ENCODE measurements at regions not wholly inside any gene's neighbourhood (a gene's known extent, or its start where the extent isn't known, plus 50 kb on each side); places are given as distances from the start of the nearest gene placed in this dataset.

GRCh38 chr7:114082642-114083165, 163.9 kb upstream of the PPP1R3A start:
- no peak for TF ChIP-seq FOXM1 (IDR thresholded peaks at IDR 0.05; ENCODE audit: borderline replicate concordance, low read depth)
- no peak for TF ChIP-seq TEAD4 (IDR thresholded peaks at IDR 0.05)
- TF ChIP-seq, protein P1, sequence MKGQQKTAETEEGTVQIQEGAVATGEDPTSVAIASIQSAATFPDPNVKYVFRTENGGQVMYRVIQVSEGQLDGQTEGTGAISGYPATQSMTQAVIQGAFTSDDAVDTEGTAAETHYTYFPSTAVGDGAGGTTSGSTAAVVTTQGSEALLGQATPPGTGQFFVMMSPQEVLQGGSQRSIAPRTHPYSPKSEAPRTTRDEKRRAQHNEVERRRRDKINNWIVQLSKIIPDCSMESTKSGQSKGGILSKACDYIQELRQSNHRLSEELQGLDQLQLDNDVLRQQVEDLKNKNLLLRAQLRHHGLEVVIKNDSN (IDR thresholded peaks at IDR 0.05): no peak
- TF ChIP-seq TAF1 (IDR thresholded peaks at IDR 0.05; ENCODE audit: low read depth): no peak
- TF ChIP-seq ZBTB7A (IDR thresholded peaks at IDR 0.05; ENCODE audit: low read depth): no peak
- TF ChIP-seq NFIC (IDR thresholded peaks at IDR 0.05): no peak
- TF ChIP-seq MAX (IDR thresholded peaks at IDR 0.05): no peak
- no peak for TF ChIP-seq RAD21 (IDR thresholded peaks at IDR 0.05; ENCODE audit: low read depth)
- TF ChIP-seq TCF12 (IDR thresholded peaks at IDR 0.05; ENCODE audit: low read depth): no peak
- TF ChIP-seq REST (IDR thresholded peaks at IDR 0.05; ENCODE audit: low read depth): no peak
- TF ChIP-seq CREB1 (IDR thresholded peaks at IDR 0.05; ENCODE audit: low read depth): no peak
- TF ChIP-seq EGR1 (IDR thresholded peaks at IDR 0.05): no peak
- TF ChIP-seq CEBPB (IDR thresholded peaks at IDR 0.05): no peak

DNA sequence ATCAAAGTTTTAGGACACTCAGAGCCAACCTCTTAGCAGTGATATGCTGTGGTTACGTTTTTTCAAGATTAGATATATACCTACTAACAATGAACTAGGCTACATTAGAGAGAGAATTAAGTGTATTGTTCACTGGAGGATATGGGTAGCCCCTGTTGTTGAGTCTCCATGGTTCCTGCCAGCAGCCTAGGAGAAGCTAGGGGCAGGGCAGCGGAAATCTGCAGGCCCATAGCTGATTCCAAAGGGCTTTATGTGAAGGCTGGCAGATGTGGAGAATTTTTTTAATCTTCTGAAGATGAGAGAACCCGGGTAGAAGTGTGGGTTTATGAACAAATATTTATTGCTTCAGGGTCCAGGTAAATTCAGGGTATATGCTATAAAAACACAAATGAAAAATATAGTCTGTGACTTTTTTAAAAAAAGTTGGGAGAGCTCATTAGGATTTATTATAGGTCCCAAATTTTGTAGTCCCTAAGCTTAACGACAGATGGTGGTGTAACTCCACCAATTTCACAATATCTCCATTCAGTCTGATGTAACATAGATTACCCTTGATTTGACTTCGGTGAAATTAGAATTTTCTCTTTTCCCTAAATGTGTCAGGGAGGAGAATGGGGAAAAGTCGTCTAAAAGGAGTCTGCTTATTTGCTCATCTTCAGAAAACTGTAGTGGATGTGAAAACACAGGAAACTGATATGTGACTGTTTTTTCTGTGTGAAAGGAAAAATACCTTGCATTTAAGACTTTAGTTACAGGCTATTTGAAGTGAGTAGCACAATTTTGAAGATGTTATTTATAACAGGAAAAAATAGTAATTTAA, 163.0 kb upstream of the PPP1R3A start:
- peak; percentile 72 for TF ChIP-seq RAD21 (IDR thresholded peaks at IDR 0.05; ENCODE audit: low read depth)
- no peak for TF ChIP-seq FOXM1 (IDR thresholded peaks at IDR 0.05; ENCODE audit: borderline replicate concordance, low read depth)
- TF ChIP-seq CEBPB (IDR thresholded peaks at IDR 0.05): peak; percentile 31; the same call in 1 of the 2 replicates

DNA sequence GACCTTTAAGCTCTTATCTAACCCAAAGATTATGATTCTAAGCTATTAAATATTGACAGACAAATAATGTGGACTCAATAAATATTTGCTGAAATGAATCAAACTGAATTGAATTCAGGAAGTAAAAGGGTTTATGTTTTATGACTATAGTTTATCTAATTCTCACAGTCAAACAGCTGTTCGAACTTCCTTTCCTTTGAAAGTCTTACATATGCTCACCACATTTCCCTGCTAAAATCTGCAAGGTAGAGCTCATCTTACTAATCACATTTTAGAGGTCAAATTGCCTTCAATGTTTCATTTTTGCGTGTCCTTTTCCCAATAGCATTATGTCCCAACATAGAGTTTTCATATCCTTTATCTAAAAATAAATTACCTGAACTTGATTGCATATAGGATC, 154.9 kb upstream of the PPP1R3A start:
- TF ChIP-seq, protein P1 (IDR thresholded peaks at IDR 0.05): no peak
- TF ChIP-seq RAD21 (IDR thresholded peaks at IDR 0.05; ENCODE audit: low read depth): no peak
- no peak for TF ChIP-seq ZBTB7A (IDR thresholded peaks at IDR 0.05; ENCODE audit: low read depth)
- TF ChIP-seq EGR1 (IDR thresholded peaks at IDR 0.05): no peak
- no peak for TF ChIP-seq REST (IDR thresholded peaks at IDR 0.05; ENCODE audit: low read depth)
- TF ChIP-seq YY1 (IDR thresholded peaks at IDR 0.05; ENCODE audit: low read depth): no peak
- no peak for TF ChIP-seq TCF12 (IDR thresholded peaks at IDR 0.05; ENCODE audit: low read depth)
- no peak for TF ChIP-seq NFIC (IDR thresholded peaks at IDR 0.05)
- no peak for TF ChIP-seq CEBPB (IDR thresholded peaks at IDR 0.05)
- TF ChIP-seq CREB1 (IDR thresholded peaks at IDR 0.05; ENCODE audit: low read depth): no peak

GRCh38 chr7:114070246-114070645, 151.4 kb upstream of the PPP1R3A start:
- TF ChIP-seq CEBPB (IDR thresholded peaks at IDR 0.05) (peak; percentile 47; the same call in 1 of the 2 replicates), NFIC (IDR thresholded peaks at IDR 0.05) (no peak), RAD21 (IDR thresholded peaks at IDR 0.05; ENCODE audit: low read depth) (no peak), REST (IDR thresholded peaks at IDR 0.05; ENCODE audit: low read depth) (no peak), MAX (IDR thresholded peaks at IDR 0.05) (no peak), TAF1 (IDR thresholded peaks at IDR 0.05; ENCODE audit: low read depth) (no peak)

DNA sequence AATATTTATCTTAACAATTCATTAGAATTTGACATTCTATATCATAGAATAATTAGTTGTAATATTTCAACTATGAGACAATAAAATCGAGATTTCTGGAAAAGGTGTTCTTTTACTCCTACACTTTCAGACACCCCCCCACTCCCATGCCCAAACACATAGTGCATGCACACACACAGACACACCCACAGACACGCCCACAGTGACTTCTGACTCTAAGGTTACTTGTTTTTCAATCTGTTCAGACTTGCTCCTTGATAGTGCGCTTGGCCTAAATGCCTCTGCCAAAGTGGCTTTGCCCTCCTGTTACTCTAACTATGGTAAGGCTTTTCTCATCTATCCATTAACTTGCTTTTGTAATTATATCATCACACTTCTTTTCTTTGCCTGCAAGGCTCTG, 144.0 kb upstream of the PPP1R3A start:
- TF ChIP-seq TEAD4 (IDR thresholded peaks at IDR 0.05) (no peak), RAD21 (IDR thresholded peaks at IDR 0.05; ENCODE audit: low read depth) (no peak), CREB1 (IDR thresholded peaks at IDR 0.05; ENCODE audit: low read depth) (no peak), EP300 (IDR thresholded peaks at IDR 0.05; ENCODE audit: borderline replicate concordance) (no peak), ZBTB7A (IDR thresholded peaks at IDR 0.05; ENCODE audit: low read depth) (no peak), TAF1 (IDR thresholded peaks at IDR 0.05; ENCODE audit: low read depth) (no peak)

Measured in Ishikawa (cell line).